B cell (primary cell): ENCODE measurements at regions not wholly inside any gene's neighbourhood (a gene's known extent, or its start where the extent isn't known, plus 50 kb on each side); places are given as distances from the start of the nearest gene placed in this dataset.

Experiments
- EZH2 ChIP-seq: IDR thresholded peaks from 2 replicates; pipeline ENCODE4 v1.6.1; 2012; ENCODE audit warnings: borderline replicate concordance, low read depth, mild to moderate bottlenecking, moderate library complexity, low read length; ENCODE audit not compliant: insufficient read depth, poor library complexity, severe bottlenecking
- TF ChIP-seq, protein P1 (sequence below): fragments of 200-600 bp; IDR thresholded peaks from one replicate; pipeline ENCODE4 v1.8.0; 2022; ENCODE audit warnings: antibody characterized with exemption, mild to moderate bottlenecking

DNA sequence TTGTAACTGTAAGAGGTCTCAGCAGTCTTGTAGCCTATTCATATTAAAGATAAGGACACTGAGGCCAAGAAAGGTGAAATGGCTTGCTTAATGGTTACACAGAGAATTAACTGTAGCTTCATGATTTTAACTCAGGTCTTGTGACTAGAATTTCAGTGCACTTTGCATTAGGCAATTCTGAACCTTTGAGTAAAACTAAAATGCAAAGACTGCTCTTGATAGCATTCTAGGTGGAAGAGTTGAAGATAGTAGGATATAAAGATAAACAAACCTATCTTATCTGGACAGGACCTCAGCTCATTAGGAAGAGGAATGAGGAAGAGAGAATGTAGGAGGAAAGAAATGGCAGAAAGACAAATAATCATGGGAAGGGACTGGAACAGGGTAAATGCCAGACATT lies 68.6 kb upstream of the RGL1 start:
- TF ChIP-seq, protein P1, sequence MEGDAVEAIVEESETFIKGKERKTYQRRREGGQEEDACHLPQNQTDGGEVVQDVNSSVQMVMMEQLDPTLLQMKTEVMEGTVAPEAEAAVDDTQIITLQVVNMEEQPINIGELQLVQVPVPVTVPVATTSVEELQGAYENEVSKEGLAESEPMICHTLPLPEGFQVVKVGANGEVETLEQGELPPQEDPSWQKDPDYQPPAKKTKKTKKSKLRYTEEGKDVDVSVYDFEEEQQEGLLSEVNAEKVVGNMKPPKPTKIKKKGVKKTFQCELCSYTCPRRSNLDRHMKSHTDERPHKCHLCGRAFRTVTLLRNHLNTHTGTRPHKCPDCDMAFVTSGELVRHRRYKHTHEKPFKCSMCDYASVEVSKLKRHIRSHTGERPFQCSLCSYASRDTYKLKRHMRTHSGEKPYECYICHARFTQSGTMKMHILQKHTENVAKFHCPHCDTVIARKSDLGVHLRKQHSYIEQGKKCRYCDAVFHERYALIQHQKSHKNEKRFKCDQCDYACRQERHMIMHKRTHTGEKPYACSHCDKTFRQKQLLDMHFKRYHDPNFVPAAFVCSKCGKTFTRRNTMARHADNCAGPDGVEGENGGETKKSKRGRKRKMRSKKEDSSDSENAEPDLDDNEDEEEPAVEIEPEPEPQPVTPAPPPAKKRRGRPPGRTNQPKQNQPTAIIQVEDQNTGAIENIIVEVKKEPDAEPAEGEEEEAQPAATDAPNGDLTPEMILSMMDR, result no peak
- no peak for TF ChIP-seq EZH2
